Karpas-422 (cell line): ENCODE measurements at regions not wholly inside any gene's neighbourhood (a gene's known extent, or its start where the extent isn't known, plus 50 kb on each side); places are given as distances from the start of the nearest gene placed in this dataset.

Experiments used
- DNase-seq: peaks from one replicate; pipeline ENCODE4 v3.0.0-alpha.2; 2015
- H2AFZ ChIP-seq: fragments of 200-600 bp; sonication (generic); 2 replicates; pipeline ENCODE4 v1.6.1; 2014; ENCODE audit warnings: antibody characterized with exemption, low read length, mixed read lengths
- H3K27ac ChIP-seq: fragments of 200-600 bp; sonication (generic); 2 replicates; pipeline ENCODE4 v1.5.1; 2014; ENCODE audit warnings: mild to moderate bottlenecking, low read length, moderate library complexity
- H3K27me3 ChIP-seq: fragments of 200-600 bp; sonication (generic); 2 replicates; pipeline ENCODE4 v1.6.1; 2014; ENCODE audit warnings: low read length, mixed read lengths
- H3K36me3 ChIP-seq: fragments of 200-600 bp; sonication (generic); 2 replicates; pipeline ENCODE4 v1.6.1; 2014; ENCODE audit warnings: low read length, mixed read lengths; ENCODE audit not compliant: insufficient read depth
- H3K4me1 ChIP-seq: fragments of 200-600 bp; sonication (generic); 2 replicates; pipeline ENCODE4 v1.6.1; 2014; ENCODE audit warnings: mild to moderate bottlenecking, low read length, mixed read lengths
- H3K4me2 ChIP-seq: fragments of 200-600 bp; sonication (generic); 2 replicates; pipeline ENCODE4 v1.6.1; 2014; ENCODE audit warnings: low read length, low read depth, mild to moderate bottlenecking; ENCODE audit not compliant: poor library complexity, severe bottlenecking
- H3K4me3 ChIP-seq: fragments of 200-600 bp; sonication (generic); 2 replicates; pipeline ENCODE4 v1.5.1; 2014; ENCODE audit warnings: mild to moderate bottlenecking, antibody characterized with exemption, low read length, mixed read lengths
- H3K79me2 ChIP-seq: fragments of 200-600 bp; sonication (generic); 2 replicates; pipeline ENCODE4 v1.6.1; 2014; ENCODE audit warnings: mild to moderate bottlenecking, low read length, mixed read lengths
- H3K9ac ChIP-seq: fragments of 200-600 bp; sonication (generic); 2 replicates; pipeline ENCODE4 v1.6.0; 2014; ENCODE audit warnings: low read length
- H3K9me2 ChIP-seq: fragments of 200-600 bp; sonication (generic), shearing (Covaris generic); replicated peaks from 2 replicates; pipeline ENCODE4 v1.6.0; 2014; ENCODE audit warnings: mild to moderate bottlenecking, low read length, moderate library complexity; ENCODE audit not compliant: insufficient read depth
- H3K9me3 ChIP-seq: fragments of 300-700, 200-600 bp; sonication (generic); 2 replicates; pipeline ENCODE4 v1.6.1; 2014; ENCODE audit warnings: low read length, mixed read lengths
- H4K20me1 ChIP-seq: fragments of 200-600 bp; sonication (generic); 2 replicates; pipeline ENCODE4 v1.6.1; 2014; ENCODE audit warnings: mild to moderate bottlenecking, antibody characterized with exemption, low read length, low read depth; ENCODE audit not compliant: insufficient read depth

GRCh38 chr1:238964631-238965030 lies 421.7 kb upstream of the CHRM3 start:
- no peaks in the 10 kb centered on the region for H3K36me3 ChIP-seq
- H3K4me1 ChIP-seq: no peaks in the 10 kb centered on the region
- no peak overlapping the region for H3K9ac ChIP-seq
- H3K4me3 ChIP-seq: no peak overlapping the region
- H4K20me1 ChIP-seq: no peaks in the 10 kb centered on the region
- no peaks in the 10 kb centered on the region for H3K27me3 ChIP-seq
- no peak overlapping the region for H3K4me2 ChIP-seq
- H3K27ac ChIP-seq: no peak overlapping the region
- peaks cover 30% of the 10 kb centered on the region for H3K9me3 ChIP-seq
- no peak for DNase-seq
- H3K79me2 ChIP-seq: no peaks in the 10 kb centered on the region
- H3K9me2 ChIP-seq: no peaks in the 10 kb centered on the region
- H2AFZ ChIP-seq: no peak overlapping the region

GRCh38 chr1:238962941-238963340 lies 423.4 kb upstream of the CHRM3 start:
- Histone ChIP-seq H3K4me2 (no peak overlapping the region), H3K9me2 (no peaks in the 10 kb centered on the region), H3K4me1 (no peaks in the 10 kb centered on the region), H3K36me3 (no peaks in the 10 kb centered on the region), H3K4me3 (no peak overlapping the region), H3K27me3 (no peaks in the 10 kb centered on the region), H3K9me3 (peaks cover 34% of the 10 kb centered on the region), H3K9ac (no peak overlapping the region), H3K27ac (no peak overlapping the region), H2AFZ (no peak overlapping the region), H4K20me1 (no peaks in the 10 kb centered on the region), H3K79me2 (no peaks in the 10 kb centered on the region)
- no peak for DNase-seq

- no peak overlapping the region for H2AFZ ChIP-seq
- H3K4me3 ChIP-seq: no peak overlapping the region
- no peaks in the 10 kb centered on the region for H3K4me1 ChIP-seq
- H3K9me3 ChIP-seq: peaks cover 32% of the 10 kb centered on the region
- no peak overlapping the region for H3K27ac ChIP-seq
- no peaks in the 10 kb centered on the region for H4K20me1 ChIP-seq
- no peak for DNase-seq
- H3K27me3 ChIP-seq: no peaks in the 10 kb centered on the region
- H3K9me2 ChIP-seq: no peaks in the 10 kb centered on the region
- H3K9ac ChIP-seq: no peak overlapping the region
- H3K79me2 ChIP-seq: no peaks in the 10 kb centered on the region
- no peaks in the 10 kb centered on the region for H3K36me3 ChIP-seq
- H3K4me2 ChIP-seq: no peak overlapping the region
Measured at GRCh38 chr1:238961790-238962189, 424.6 kb upstream of the CHRM3 start.

GRCh38 chr1:238960071-238960470 lies 426.3 kb upstream of the CHRM3 start:
- no peak for DNase-seq
- Histone ChIP-seq H3K4me1 (no peaks in the 10 kb centered on the region), H3K4me3 (no peak overlapping the region), H3K79me2 (no peaks in the 10 kb centered on the region), H2AFZ (no peak overlapping the region), H3K36me3 (no peaks in the 10 kb centered on the region), H3K27ac (no peak overlapping the region), H4K20me1 (no peaks in the 10 kb centered on the region), H3K9me2 (no peaks in the 10 kb centered on the region), H3K9me3 (peaks cover 26% of the 10 kb centered on the region), H3K27me3 (no peaks in the 10 kb centered on the region), H3K4me2 (no peak overlapping the region), H3K9ac (no peak overlapping the region)

- Histone ChIP-seq H3K9me2 (no peaks in the 10 kb centered on the region), H4K20me1 (no peaks in the 10 kb centered on the region), H3K4me2 (no peak overlapping the region), H3K9me3 (peaks cover 7% of the 10 kb centered on the region), H3K36me3 (no peaks in the 10 kb centered on the region), H3K4me3 (no peak overlapping the region), H3K4me1 (no peaks in the 10 kb centered on the region), H3K79me2 (no peaks in the 10 kb centered on the region), H3K27me3 (no peaks in the 10 kb centered on the region), H2AFZ (no peak overlapping the region), H3K9ac (no peak overlapping the region), H3K27ac (no peak overlapping the region)
- no peak for DNase-seq
Measured at GRCh38 chr1:238955934-238956333, 430.4 kb upstream of the CHRM3 start.

GRCh38 chr1:238954865-238955264 lies 431.5 kb upstream of the CHRM3 start:
- Histone ChIP-seq H3K9ac (no peak overlapping the region), H3K4me2 (no peak overlapping the region), H3K4me1 (no peaks in the 10 kb centered on the region), H3K4me3 (no peak overlapping the region), H3K79me2 (no peaks in the 10 kb centered on the region), H3K27ac (no peak overlapping the region), H4K20me1 (no peaks in the 10 kb centered on the region), H3K27me3 (no peaks in the 10 kb centered on the region), H3K36me3 (no peaks in the 10 kb centered on the region), H3K9me2 (no peaks in the 10 kb centered on the region), H2AFZ (no peak overlapping the region), H3K9me3 (peaks cover 10% of the 10 kb centered on the region)
- DNase-seq: no peak

- DNase-seq: no peak
- Histone ChIP-seq H4K20me1 (no peaks in the 10 kb centered on the region), H3K36me3 (no peaks in the 10 kb centered on the region), H3K4me1 (no peaks in the 10 kb centered on the region), H3K27ac (no peak overlapping the region), H3K9ac (no peak overlapping the region), H3K4me3 (no peak overlapping the region), H3K9me2 (no peaks in the 10 kb centered on the region), H3K79me2 (no peaks in the 10 kb centered on the region), H3K4me2 (no peak overlapping the region), H3K27me3 (no peaks in the 10 kb centered on the region), H3K9me3 (peaks cover 16% of the 10 kb centered on the region), H2AFZ (no peak overlapping the region)
Measured at GRCh38 chr1:238953448-238954010, 432.8 kb upstream of the CHRM3 start.

GRCh38 chr1:238951809-238952208 lies 434.6 kb upstream of the CHRM3 start:
- no peak for DNase-seq
- H3K9ac ChIP-seq: no peak overlapping the region
- H3K27me3 ChIP-seq: no peaks in the 10 kb centered on the region
- H3K36me3 ChIP-seq: no peaks in the 10 kb centered on the region
- no peaks in the 10 kb centered on the region for H3K9me2 ChIP-seq
- no peaks in the 10 kb centered on the region for H3K4me1 ChIP-seq
- no peaks in the 10 kb centered on the region for H3K79me2 ChIP-seq
- H3K4me3 ChIP-seq: no peak overlapping the region
- no peaks in the 10 kb centered on the region for H4K20me1 ChIP-seq
- H3K9me3 ChIP-seq: peaks cover 15% of the 10 kb centered on the region
- H3K27ac ChIP-seq: no peak overlapping the region
- H2AFZ ChIP-seq: no peak overlapping the region
- no peak overlapping the region for H3K4me2 ChIP-seq

- no peak overlapping the region for H3K9ac ChIP-seq
Measured at GRCh38 chr1:238950784-238951183, 435.6 kb upstream of the CHRM3 start.

More at GRCh38 chr1:238950784-238951183, 435.6 kb upstream of the CHRM3 start:
- Histone ChIP-seq H3K9me2 (no peaks in the 10 kb centered on the region), H3K27me3 (no peaks in the 10 kb centered on the region), H4K20me1 (no peaks in the 10 kb centered on the region), H3K4me1 (no peaks in the 10 kb centered on the region), H3K4me2 (no peak overlapping the region), H3K27ac (no peak overlapping the region), H3K36me3 (no peaks in the 10 kb centered on the region), H3K9me3 (peaks cover 15% of the 10 kb centered on the region), H3K79me2 (no peaks in the 10 kb centered on the region), H3K4me3 (no peak overlapping the region), H2AFZ (no peak overlapping the region)
- DNase-seq: no peak
